Activated CD4-positive, alpha-beta T cell treated with anti-CD3 and anti-CD28 coated beads, Interleukin-2, amount 10 ng/mL, durations not matched to agents 7 days and 5 days (primary cell): ENCODE measurements at regions not wholly inside any gene's neighbourhood (a gene's known extent, or its start where the extent isn't known, plus 50 kb on each side); places are given as distances from the start of the nearest gene placed in this dataset.

ENCODE experiments used
- CTCF ChIA-PET: fragments of 350-600 bp; sonication (Branson Sonifier 250); formaldehyde crosslinking; loops from one replicate; lab custom pipeline; 2021; ENCODE audit warnings: antibody characterized with exemption; lab: Charles Lee
- POLR2A ChIA-PET: fragments of 350-600 bp; sonication (Branson Sonifier 250); formaldehyde crosslinking; loops from one replicate; lab custom pipeline; 2021; ENCODE audit warnings: antibody characterized with exemption; lab: Charles Lee
- DNase-seq: peaks from one replicate; pipeline ENCODE4 v3.0.0-alpha.2; 2020
- H3K27ac Mint-ChIP-seq: one replicate; pipeline ENCODE4 v1.8.0; 2021; ENCODE audit warnings: mild to moderate bottlenecking, moderate library complexity, mixed read lengths
- H3K27me3 Mint-ChIP-seq: one replicate; pipeline ENCODE4 v1.8.0; 2021; ENCODE audit warnings: mixed read lengths
- H3K36me3 Mint-ChIP-seq: one replicate; pipeline ENCODE4 v1.8.0; 2021; ENCODE audit warnings: low read depth, mixed read lengths
- H3K4me1 Mint-ChIP-seq: one replicate; pipeline ENCODE4 v1.8.0; 2021; ENCODE audit warnings: mixed read lengths
- H3K4me3 Mint-ChIP-seq: one replicate; pipeline ENCODE4 v1.8.0; 2021; ENCODE audit warnings: mild to moderate bottlenecking, moderate library complexity, mixed read lengths
- H3K9me3 Mint-ChIP-seq: one replicate; pipeline ENCODE4 v1.8.0; 2021; ENCODE audit warnings: mixed read lengths

DNA sequence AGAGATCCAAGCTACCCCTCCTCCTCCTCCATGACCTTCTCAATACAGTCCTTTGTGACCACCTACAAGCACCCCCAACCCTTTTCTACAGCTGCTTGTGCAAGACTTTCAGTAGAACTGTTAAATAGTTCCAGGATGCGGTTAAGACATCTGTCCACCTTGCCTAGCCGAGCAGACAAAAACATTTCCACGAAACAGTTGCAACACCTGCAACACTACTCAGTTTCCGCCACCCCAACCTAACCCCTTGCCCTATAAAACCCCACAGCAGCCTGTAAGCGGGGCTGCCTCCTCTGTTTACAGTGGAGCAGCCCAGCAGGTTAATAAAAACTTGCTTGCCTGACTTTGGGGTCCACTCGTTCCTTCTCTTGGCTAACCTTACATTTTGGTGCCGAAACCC is 1803.5 kb upstream of the CDH6 start:
- Mint-ChIP-seq H3K27ac (no peak overlapping the region), H3K9me3 (peaks cover 6% of the 10 kb centered on the region), H3K4me1 (no peaks in the 10 kb centered on the region), H3K27me3 (no peaks in the 10 kb centered on the region), H3K4me3 (no peak overlapping the region), H3K36me3 (no peaks in the 10 kb centered on the region)
- ChIA-PET POLR2A (no interaction called here), CTCF (no interaction called here)
- no peak for DNase-seq

DNA sequence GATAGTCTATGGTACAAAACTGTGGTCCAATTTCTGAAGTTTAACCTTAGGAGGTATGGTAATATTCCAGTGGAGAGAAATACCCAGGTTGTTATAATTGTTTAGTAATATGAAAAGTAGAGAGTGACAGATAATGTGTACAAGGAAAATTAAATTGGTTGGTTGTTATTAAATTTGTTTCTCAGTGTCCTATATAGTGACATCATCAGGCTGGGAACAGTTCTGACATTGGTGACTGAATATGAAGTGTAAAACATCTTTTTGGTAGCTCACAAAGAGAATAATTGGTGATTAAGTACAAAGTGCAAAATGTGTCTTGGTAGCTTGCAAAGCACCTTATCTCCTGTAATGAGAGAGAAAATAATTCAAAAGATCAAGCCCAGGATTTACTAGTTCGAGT is 1806.1 kb upstream of the CDH6 start:
- no peaks in the 10 kb centered on the region for H3K4me1 Mint-ChIP-seq
- H3K36me3 Mint-ChIP-seq, result no peaks in the 10 kb centered on the region
- no peak overlapping the region for H3K4me3 Mint-ChIP-seq
- CTCF ChIA-PET, result no interaction called here
- no peaks in the 10 kb centered on the region for H3K27me3 Mint-ChIP-seq
- DNase-seq, result no peak
- POLR2A ChIA-PET, result no interaction called here
- H3K9me3 Mint-ChIP-seq, result peaks cover 9% of the 10 kb centered on the region
- no peak overlapping the region for H3K27ac Mint-ChIP-seq

DNA sequence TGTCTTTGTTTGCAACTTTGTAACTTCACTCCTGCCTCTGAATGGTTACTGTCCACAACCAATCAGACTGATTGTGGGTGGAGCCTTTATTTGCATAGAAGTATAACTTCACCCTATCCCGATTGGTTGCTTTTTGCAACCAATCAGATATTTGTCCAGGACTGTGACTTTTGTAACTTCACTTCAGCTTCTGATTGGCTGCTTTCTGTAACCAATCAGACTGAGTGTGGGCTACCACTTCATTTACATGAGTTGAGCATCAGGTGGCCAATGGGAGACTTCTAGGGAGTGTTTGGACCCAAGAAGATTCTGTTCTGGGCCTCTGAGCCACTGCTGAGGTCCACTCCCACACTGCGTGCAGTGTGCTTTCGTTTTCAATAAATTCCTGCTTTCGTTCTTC is 1810.7 kb upstream of the CDH6 start:
- H3K9me3 Mint-ChIP-seq, result peaks cover 13% of the 10 kb centered on the region
- H3K4me3 Mint-ChIP-seq, result no peak overlapping the region
- no peaks in the 10 kb centered on the region for H3K27me3 Mint-ChIP-seq
- H3K4me1 Mint-ChIP-seq, result no peaks in the 10 kb centered on the region
- ChIA-PET CTCF (no interaction called here), POLR2A (no interaction called here)
- DNase-seq, result no peak
- H3K27ac Mint-ChIP-seq, result no peak overlapping the region
- H3K36me3 Mint-ChIP-seq, result no peaks in the 10 kb centered on the region

DNA sequence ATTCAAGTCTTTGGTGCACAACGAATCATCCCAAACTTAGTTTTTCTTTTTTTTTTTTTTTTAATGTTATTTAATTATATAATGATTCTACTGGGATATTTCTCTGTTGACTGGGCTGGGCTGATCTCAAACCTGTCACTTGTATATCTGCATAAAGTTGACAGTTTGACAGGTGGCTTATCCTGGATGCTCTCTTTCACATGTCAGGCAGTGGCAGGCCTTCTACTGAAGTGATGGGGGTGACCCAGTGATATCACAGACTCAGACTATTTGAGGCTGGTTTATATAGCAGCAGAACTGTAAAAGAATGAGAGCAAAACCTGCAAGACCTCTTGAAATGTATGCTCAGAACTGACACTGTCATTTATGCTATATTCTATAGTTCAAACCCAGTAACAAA is 1813.5 kb upstream of the CDH6 start:
- no peak for DNase-seq
- ChIA-PET POLR2A (no interaction called here), CTCF (no interaction called here)
- Mint-ChIP-seq H3K27ac (no peak overlapping the region), H3K36me3 (no peaks in the 10 kb centered on the region), H3K4me1 (no peaks in the 10 kb centered on the region), H3K9me3 (peaks cover 13% of the 10 kb centered on the region), H3K4me3 (no peak overlapping the region), H3K27me3 (no peaks in the 10 kb centered on the region)

DNA sequence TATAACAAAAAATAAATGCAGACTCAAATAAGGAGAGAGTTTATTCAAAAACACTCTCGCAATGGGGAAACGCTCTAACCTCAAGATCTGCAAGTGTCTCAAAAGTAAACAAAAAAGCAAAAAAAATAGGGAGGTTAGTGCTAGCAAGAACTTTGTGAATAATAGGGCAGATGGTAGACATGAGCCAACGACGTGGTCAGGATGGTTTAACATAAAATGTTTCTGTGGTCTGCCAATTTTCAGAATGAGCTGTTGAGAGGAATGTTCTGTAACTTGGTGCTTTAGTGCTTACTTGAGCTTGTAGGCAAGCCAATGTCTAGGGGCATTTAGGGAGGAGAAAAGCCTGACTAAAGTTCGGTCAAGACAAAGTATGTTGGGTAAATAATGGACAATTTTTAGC is 1813.9 kb upstream of the CDH6 start:
- POLR2A ChIA-PET, result no interaction called here
- CTCF ChIA-PET, result no interaction called here

DNA sequence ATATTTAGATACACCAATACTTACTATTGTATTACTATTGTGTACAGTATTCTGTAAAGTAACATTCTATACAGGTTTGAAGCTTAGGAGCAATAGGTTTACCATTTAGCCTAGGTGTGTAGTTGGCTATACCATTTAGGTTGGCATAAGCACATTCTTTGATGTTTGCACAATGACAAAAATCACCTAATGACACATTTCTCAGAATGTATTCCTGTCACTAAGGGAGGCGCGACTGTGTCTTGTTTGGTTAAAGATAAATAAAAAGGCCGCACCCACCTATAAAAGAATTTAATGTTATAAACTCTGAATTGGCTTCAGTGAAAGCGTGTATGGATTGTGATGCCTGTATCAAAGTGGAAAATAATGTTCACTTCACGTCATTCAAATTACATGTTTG is 1815.4 kb upstream of the CDH6 start:
- Mint-ChIP-seq H3K27me3 (no peaks in the 10 kb centered on the region), H3K27ac (no peak overlapping the region), H3K4me3 (no peak overlapping the region), H3K36me3 (no peaks in the 10 kb centered on the region), H3K4me1 (no peaks in the 10 kb centered on the region), H3K9me3 (peaks cover 9% of the 10 kb centered on the region)
- DNase-seq, result no peak
- POLR2A ChIA-PET, result no interaction called here
- CTCF ChIA-PET, result no interaction called here

More for the DNA sequence above, 1813.9 kb upstream of the CDH6 start:
- Mint-ChIP-seq H3K9me3 (peaks cover 13% of the 10 kb centered on the region), H3K27me3 (no peaks in the 10 kb centered on the region), H3K27ac (no peak overlapping the region), H3K36me3 (no peaks in the 10 kb centered on the region), H3K4me3 (no peak overlapping the region), H3K4me1 (no peaks in the 10 kb centered on the region)
- DNase-seq, result no peak

DNA sequence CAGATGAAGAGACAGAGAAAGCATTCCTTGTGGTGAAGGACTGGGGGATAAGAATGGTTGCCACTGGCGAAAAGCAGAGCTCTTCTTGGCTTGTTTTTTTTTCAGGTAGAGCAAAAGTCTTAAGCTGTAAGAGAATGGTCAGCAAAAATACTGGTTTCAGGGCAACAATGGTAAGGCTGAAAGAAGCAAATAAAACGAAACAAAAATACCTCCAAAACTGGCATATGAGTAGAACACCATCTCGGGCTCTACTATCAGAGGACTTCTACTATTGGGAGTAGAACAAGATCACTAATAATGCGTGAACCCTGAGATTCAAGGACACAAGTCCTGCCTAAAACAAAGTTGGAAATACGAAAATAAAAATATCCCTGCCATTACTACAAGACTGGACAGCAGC is 1823.2 kb upstream of the CDH6 start:
- Mint-ChIP-seq H3K27ac (no peak overlapping the region), H3K27me3 (no peaks in the 10 kb centered on the region), H3K36me3 (no peaks in the 10 kb centered on the region), H3K4me3 (no peak overlapping the region), H3K9me3 (peaks cover 6% of the 10 kb centered on the region), H3K4me1 (no peaks in the 10 kb centered on the region)
- POLR2A ChIA-PET, result no interaction called here
- DNase-seq, result no peak
- CTCF ChIA-PET, result no interaction called here

DNA sequence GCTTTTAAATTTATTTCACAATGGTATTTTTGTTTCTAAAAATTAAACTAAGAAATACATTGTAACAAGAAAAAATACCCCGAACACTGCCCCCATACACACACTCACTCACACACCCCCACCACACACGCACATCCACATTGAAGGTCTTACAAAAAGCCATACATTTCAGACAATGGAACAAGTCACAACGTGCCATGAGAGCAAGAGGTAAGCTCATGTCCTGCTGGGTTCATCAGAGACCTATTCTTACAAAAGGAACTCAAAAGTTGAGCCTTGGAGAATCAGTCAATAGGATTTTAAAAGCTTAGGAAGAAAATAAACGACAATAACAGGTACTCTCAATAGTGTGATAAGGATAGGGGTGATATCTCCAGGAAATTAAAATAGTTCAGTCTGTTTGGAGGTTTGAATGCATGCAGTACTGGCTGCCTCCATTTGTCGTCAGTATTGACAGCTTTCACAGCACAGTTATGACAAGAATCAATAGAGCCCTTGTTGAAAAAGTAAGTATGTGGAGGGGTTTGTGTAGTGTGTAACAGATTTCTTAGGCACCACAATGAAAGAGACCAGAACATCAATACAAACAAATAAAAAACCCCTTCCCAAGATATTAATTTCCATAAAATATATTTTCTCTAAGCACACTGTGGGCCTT is 1826.2 kb upstream of the CDH6 start:
- Mint-ChIP-seq H3K9me3 (peaks cover 6% of the 10 kb centered on the region), H3K36me3 (no peaks in the 10 kb centered on the region), H3K4me3 (no peak overlapping the region), H3K27me3 (no peaks in the 10 kb centered on the region), H3K27ac (no peak overlapping the region), H3K4me1 (no peaks in the 10 kb centered on the region)
- CTCF ChIA-PET, result no interaction called here
- no peak for DNase-seq
- POLR2A ChIA-PET, result no interaction called here

DNA sequence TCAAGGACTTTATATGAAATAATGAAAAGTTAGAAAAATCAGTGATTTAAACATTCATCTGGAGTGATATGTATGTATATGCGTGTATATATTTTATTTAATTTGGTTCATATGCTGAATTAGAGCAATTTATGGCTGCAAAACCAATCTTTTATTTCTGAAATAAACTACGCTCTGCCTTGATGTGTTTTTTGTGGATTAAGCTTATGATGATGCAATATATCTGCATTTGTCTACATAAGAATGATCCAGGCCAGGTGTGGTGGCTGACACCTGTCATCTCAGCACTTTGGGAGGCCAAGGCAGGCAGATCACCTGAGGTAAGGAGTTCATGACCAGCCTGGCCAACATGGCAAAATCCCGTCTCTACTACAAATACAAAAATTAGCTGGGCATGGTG is 1842.3 kb upstream of the CDH6 start:
- Mint-ChIP-seq H3K36me3 (no peaks in the 10 kb centered on the region), H3K27ac (no peak overlapping the region), H3K27me3 (no peaks in the 10 kb centered on the region), H3K4me1 (no peaks in the 10 kb centered on the region), H3K9me3 (peaks cover 5% of the 10 kb centered on the region), H3K4me3 (no peak overlapping the region)
- CTCF ChIA-PET, result no interaction called here
- POLR2A ChIA-PET, result no interaction called here
- no peak for DNase-seq

DNA sequence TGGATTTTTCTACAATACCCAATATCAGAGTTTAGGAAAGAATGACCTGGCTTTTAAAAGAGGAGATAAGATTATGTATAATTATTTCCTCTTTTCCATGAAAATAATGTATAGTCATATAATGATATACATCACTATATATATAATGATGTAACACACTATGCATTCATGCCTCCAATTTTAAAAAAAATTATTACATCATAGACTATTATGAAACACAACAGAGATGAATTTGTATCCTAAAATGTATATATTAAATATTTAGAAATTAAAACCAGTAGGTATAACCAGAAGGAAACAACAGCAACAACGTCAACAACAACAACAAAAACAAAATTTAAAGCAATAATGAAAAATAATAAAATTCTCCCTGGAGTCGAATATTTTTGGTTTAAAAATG is 1856.5 kb upstream of the CDH6 start:
- H3K36me3 Mint-ChIP-seq, result no peaks in the 10 kb centered on the region
- H3K4me1 Mint-ChIP-seq, result no peaks in the 10 kb centered on the region
- H3K4me3 Mint-ChIP-seq, result no peak overlapping the region
- CTCF ChIA-PET, result no interaction called here
- no peak overlapping the region for H3K27ac Mint-ChIP-seq
- POLR2A ChIA-PET, result no interaction called here
- no peak for DNase-seq
- no peaks in the 10 kb centered on the region for H3K27me3 Mint-ChIP-seq
- H3K9me3 Mint-ChIP-seq, result peaks cover 18% of the 10 kb centered on the region

DNA sequence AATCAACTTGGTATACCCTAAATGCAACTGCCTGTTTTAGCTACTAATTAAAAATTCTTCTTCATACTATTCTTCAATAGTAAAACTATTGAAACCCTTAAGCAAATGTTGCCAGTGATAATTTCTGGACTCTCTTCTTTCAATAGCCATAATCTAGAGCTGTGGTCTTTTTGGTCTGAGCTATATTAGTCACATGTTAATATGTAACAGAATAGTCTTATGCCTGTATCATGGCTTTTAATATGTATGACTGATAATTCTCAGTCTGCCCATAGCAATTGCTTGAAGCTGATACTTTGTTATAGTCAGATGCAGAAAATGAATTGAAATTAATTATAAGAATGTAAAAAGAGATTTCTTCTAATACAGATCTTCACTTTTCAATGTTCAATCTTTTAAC is 1871.9 kb upstream of the CDH6 start:
- DNase-seq, result no peak
- peaks cover 11% of the 10 kb centered on the region for H3K9me3 Mint-ChIP-seq
- POLR2A ChIA-PET, result no interaction called here
- H3K27me3 Mint-ChIP-seq, result no peaks in the 10 kb centered on the region
- H3K4me3 Mint-ChIP-seq, result no peak overlapping the region
- H3K27ac Mint-ChIP-seq, result no peak overlapping the region
- no peaks in the 10 kb centered on the region for H3K4me1 Mint-ChIP-seq
- CTCF ChIA-PET, result no interaction called here
- no peaks in the 10 kb centered on the region for H3K36me3 Mint-ChIP-seq

DNA sequence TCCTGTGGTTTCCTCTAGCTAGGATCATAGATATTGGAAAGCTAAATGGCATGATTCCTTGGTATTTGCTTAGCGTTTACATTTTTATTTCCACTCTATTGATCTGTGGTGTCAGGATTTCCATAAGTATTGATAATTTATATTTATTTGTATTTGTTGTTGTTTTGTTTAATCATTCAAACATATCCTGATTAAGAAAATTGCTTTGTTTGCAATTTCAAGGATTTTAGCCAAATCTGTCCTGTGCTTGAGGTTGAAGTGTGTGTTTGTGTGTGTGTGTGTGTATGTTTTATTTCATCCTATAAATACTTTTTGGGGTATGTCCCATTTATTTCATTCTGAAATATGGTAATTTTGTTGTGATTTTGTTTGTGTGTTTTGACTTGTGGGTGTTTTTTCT is 1884.1 kb upstream of the CDH6 start:
- Mint-ChIP-seq H3K4me3 (no peak overlapping the region), H3K36me3 (no peaks in the 10 kb centered on the region), H3K27ac (no peak overlapping the region), H3K27me3 (no peaks in the 10 kb centered on the region), H3K4me1 (no peaks in the 10 kb centered on the region), H3K9me3 (peaks cover 7% of the 10 kb centered on the region)
- POLR2A ChIA-PET, result no interaction called here
- no peak for DNase-seq
- CTCF ChIA-PET, result no interaction called here

DNA sequence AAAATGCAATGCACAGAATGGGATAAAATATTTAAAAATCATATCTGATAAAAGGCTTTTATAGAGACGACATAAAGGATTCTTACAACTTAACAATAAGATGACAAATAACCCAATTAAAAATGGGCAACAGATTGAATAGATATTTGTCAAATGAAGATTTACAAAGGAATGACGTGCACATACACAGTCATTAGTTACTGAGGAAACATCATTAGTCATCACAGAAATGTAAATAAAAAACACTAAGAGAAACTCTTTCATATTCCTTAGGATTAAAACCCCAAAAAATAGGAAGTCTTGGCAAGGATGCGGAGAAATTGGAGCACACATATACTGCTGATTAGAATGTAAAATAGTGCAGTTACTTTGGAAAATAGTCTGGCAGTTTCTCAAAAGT is 1886.0 kb upstream of the CDH6 start:
- no peak for DNase-seq
- no peaks in the 10 kb centered on the region for H3K27me3 Mint-ChIP-seq
- H3K4me1 Mint-ChIP-seq, result no peaks in the 10 kb centered on the region
- POLR2A ChIA-PET, result no interaction called here
- no peak overlapping the region for H3K4me3 Mint-ChIP-seq
- no peak overlapping the region for H3K27ac Mint-ChIP-seq
- CTCF ChIA-PET, result no interaction called here
- H3K9me3 Mint-ChIP-seq, result peaks cover 7% of the 10 kb centered on the region
- H3K36me3 Mint-ChIP-seq, result no peaks in the 10 kb centered on the region

DNA sequence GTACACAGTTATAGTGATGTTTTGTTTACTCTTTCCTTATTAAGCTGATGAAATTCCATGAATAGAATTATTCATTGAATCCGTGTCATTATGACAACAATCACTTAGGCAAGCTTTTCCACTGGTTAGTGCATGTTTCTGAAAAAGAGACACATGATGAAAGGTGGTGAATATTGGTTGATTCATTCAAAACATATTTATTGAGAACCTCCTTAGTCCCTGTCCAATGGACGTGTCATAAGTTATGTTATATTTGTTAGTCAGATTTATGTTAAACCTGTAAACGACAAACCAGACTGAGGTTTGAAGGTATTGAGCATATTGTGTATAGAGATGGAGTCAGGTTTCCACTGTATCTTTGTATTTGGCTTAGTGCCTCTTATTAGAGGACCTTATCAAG is 1888.9 kb upstream of the CDH6 start:
- no peak for DNase-seq
- H3K4me1 Mint-ChIP-seq, result no peaks in the 10 kb centered on the region
- H3K4me3 Mint-ChIP-seq, result no peak overlapping the region
- no peaks in the 10 kb centered on the region for H3K36me3 Mint-ChIP-seq
- no peaks in the 10 kb centered on the region for H3K27me3 Mint-ChIP-seq
- ChIA-PET CTCF (no interaction called here), POLR2A (no interaction called here)
- H3K9me3 Mint-ChIP-seq, result peaks cover 5% of the 10 kb centered on the region
- H3K27ac Mint-ChIP-seq, result no peak overlapping the region
